ENCODE measurements at regions not wholly inside any gene's neighbourhood (a gene's known extent, or its start where the extent isn't known, plus 50 kb on each side); places are given as distances from the start of the nearest gene placed in this dataset.

DNA sequence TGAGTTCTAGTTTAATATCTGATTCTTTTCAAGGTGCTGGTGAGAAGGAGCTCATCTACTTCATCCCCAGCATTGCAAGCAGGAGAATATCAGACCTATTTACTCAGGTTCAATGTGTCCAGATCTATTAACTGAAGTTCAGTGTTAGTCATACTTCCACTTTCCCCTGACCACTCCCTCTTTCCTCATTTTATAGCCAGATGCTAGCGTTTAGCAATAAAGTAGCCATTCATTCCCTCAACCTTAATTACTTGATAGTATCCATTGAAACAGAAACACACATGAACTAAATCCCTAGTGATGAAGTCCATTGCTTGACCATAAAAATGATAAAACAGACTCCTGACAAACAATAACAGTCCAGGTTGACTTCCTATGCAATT, 60.0 kb downstream of the RPL22L1 start:
- TF ChIP-seq, protein P1, sequence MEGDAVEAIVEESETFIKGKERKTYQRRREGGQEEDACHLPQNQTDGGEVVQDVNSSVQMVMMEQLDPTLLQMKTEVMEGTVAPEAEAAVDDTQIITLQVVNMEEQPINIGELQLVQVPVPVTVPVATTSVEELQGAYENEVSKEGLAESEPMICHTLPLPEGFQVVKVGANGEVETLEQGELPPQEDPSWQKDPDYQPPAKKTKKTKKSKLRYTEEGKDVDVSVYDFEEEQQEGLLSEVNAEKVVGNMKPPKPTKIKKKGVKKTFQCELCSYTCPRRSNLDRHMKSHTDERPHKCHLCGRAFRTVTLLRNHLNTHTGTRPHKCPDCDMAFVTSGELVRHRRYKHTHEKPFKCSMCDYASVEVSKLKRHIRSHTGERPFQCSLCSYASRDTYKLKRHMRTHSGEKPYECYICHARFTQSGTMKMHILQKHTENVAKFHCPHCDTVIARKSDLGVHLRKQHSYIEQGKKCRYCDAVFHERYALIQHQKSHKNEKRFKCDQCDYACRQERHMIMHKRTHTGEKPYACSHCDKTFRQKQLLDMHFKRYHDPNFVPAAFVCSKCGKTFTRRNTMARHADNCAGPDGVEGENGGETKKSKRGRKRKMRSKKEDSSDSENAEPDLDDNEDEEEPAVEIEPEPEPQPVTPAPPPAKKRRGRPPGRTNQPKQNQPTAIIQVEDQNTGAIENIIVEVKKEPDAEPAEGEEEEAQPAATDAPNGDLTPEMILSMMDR (optimal IDR thresholded peaks at IDR 0.05 in 1 of 3, IDR thresholded peaks at IDR 0.05 in 1 of 3, conservative IDR thresholded peaks at IDR 0.05 in 1 of 3; ENCODE audit: extremely low read depth in 1 of 3, insufficient read depth in 2 of 3, low read length in 3 of 3) = no peak
- TF ChIP-seq EZH2 (IDR thresholded peaks at IDR 0.05; ENCODE audit: low read length) = no peak
